Stimulated activated CD8-positive, alpha-beta memory T cell treated with anti-CD3 and anti-CD28 coated beads, Interleukin-2, amount 100 ng/mL, for 48 hours (primary cell): ENCODE measurements at regions not wholly inside any gene's neighbourhood (a gene's known extent, or its start where the extent isn't known, plus 50 kb on each side); places are given as distances from the start of the nearest gene placed in this dataset.
"Not testable (repeated sequence)": the region's sequence is repeated elsewhere in the genome, so short reads cannot be mapped to it uniquely, and the experiment has no call there.

ENCODE experiments used
- DNase-seq, 2 donors: peaks; one replicate each; pipeline ENCODE4 v3.0.0-alpha.2; 2020; ENCODE audit warnings: low read depth in 2 of 2

- not testable (repeated sequence) for DNase-seq
Measured at GRCh38 chr15:20289538-20290103, 252.0 kb downstream of the GOLGA6L6 start.

GRCh38 chr15:20288800-20289537 lies 252.6 kb downstream of the GOLGA6L6 start:
- DNase-seq, result not testable (repeated sequence)

DNA sequence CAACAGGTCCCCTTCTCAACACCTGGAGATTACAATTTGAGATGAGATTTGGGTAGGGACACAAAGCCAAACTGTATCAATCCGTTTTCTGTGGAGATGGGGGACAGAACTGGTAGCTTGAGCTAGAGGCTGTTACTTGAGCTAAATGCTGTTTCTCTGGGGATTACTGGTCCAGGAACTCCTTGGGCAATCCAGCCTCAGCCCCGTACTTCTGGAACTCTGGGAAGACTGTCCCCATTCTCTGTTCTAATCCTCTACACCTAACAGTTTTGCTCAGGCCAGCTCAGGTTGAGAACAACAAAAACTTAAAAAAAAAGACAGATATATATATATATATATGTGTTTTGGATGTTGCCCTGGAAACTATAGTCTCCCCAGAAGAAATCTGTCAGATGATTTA lies 255.0 kb downstream of the GOLGA6L6 start:
- not testable (repeated sequence) for DNase-seq

DNA sequence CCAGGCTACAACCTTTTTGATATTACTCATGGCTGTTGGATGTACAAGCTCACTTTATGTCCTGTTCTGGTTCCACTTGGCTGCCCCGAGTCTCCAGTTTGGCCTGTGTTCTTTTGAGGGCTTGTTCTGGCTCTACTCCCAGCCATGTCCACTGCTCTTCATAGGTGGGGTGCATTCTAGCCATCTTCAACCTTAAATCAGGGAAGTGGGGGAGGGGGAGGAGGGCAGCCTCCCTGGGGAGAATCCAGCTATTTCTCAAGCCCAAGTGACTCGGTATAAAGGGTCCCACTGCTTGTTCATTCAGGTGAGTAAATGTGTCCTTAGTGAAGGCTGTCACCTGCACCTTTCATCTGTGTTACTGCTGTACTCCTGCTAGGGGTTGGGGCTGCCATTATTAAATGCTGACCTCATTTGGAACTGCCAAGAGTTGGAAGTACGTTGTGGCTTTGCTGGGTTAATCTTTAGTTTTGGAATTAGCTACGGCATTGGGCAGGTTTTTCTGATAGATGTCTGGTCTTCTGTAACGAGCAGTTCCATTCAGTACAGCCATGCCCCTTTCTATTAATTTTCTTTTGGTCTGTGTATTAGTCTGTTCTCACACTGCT lies 255.8 kb downstream of the GOLGA6L6 start:
- not testable (repeated sequence) for DNase-seq

DNA sequence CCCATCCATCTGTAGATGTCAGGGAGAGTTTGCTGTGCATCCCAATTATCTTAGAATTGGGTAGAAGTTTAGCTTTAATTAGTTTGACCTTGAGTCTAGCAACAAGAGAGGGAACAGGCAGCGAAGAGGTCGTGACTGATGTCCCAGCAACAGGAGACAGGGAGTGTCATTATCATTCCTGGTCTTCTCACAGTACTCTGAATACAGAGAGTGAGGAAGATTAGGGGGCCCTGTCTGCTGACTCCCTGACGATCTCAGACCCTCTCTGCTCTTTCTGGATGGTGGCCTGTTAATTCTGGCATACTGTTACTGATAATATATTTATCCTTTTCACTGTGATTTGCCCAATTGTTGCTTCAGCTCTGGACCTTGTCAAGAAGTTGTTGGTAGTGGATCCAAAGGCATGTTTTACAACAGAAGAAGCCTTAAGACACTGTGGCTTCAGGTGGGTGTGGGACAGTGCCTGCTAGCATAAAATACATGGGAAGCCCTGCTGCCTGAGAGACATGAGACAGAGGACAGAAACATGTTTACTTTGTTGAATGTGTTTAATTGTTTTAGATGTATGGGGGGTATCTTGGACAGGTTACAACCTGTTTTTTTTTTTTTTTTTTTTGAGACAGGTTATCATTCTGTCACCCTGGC lies 256.6 kb downstream of the GOLGA6L6 start:
- DNase-seq, result not testable (repeated sequence)

DNA sequence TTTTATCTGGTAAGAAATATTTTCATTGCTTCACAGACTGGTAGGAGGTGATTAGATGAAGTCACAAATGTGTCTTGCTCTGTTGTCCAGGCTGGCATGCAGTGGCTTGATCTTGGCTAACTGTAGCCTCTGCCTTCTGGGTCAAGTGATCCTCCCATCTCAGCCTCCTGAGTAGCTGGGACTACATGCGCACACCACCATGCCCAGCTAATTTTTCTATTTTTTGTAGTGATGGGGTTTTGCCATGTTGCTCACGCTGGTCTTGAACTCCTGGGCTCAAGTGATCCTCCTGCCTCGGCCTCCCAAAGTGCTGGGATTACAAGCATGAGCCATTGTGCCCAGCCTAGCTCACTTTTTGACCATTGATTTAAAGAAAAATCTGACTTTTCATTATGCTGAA lies 257.9 kb downstream of the GOLGA6L6 start:
- not testable (repeated sequence) for DNase-seq

DNA sequence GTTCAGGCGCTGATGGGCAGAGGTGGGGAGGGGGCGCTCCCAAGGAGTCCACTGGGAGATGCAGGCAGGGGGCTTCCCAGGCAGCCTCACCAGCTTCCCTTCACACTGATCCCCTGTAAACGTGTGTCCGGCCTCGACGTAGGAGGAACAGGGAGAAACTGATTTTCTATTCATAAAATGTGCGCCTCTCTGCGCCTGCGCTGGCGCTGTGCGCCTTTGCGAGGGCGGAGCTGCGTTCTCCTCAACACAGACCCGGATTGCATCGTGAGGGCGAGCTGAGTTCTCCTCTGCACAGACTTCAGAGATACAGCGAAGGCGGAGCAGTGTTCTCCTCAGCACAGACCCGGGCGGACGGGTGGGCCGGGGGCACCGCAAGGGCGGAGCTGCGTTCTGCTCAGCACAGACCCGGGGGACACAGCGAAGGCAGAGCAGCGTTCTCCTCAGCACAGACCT lies 259.1 kb downstream of the GOLGA6L6 start:
- DNase-seq, result not testable (repeated sequence)

DNA sequence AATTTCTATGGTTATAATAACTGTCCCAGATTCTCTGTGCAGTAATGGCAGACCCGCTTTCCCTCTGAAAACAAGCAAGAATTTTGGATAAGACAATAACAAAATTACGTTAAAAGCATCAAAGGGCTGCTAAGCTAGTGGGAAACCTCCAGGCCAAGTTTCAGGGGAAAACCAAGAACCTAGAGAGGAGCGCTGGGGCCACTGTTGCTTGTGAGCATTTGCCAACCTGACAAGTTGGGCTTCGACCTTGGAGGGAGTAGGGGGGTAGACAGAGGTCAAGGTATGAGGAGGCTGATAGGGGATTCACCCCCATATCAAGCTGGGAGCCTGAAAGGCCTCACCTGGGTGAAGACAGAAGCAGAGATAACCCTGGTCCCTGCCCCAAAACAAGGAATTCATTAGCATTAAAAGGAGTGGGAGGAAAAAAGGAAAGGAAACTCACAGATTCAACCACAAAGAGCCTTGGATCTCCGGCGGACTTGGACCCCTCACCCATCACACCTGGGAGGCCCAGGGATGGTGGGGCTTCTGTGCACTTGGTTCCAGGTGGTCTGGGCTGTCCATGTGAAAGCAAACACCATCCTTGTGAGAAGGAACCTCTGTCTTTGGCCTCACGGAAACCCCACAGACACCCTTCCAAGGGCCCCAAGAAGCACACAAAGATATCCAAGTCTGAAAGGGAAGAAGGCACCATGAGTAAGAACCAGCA lies 259.9 kb downstream of the GOLGA6L6 start:
- DNase-seq, result not testable (repeated sequence)

- no peak for DNase-seq
Measured at GRCh38 chr15:20280933-20281463, 260.6 kb downstream of the GOLGA6L6 start.

DNA sequence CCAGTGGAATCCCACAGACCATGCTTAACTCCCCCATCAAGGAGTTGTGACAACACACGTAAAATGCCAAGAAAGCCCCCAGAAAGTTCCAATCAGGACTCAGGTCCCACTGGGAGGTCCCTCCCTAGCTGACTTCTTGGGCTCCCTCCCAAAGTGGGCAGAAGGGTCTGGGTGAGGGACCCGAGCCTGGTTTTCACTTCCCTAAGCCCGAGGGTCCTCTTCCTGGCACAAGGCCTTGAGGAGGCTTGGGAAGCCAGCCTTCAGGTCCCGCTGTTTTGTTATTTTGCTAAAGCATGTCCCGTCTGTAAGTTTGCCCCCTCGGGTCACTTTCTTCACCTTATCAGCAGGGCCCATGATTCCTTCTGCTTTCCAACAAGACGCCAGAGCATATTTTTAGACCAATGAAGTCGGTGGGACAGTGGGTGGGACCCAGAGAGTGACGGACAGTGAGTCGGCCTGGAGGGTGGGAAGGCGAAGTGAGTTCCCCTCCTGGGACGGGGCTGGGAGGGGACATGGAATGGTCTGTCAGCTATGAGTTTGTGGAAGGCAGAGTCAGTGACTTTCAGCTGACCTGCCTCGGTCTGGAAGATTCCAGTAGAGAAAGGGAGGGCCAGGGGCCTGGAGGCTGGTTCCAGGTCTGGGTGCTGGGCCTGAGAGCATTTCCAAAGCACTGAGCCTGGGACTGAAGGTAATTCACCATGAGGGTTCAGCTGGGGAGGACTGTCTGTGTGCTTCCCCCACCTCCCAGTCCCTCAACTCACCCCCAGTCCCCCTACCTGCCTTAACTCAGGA lies 261.3 kb downstream of the GOLGA6L6 start:
- DNase-seq, result not testable (repeated sequence)

DNA sequence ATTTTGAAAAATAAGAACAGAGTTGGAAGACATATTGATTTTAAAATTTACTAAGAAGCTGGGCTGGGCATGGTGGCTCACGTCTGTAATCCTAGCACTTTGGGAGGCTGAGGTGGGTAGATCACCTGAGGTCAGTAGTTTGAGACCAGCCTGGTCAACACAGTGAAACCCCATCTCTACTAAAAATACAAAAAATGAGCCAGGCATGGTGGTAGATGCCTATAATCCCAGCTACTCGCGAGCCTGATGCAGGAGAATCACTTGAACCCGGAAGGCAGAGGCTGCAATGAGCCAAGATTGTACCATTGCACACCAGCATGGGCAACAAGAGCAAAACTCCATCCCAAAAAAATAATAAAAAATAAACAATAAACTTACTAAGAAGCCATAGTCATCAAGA lies 262.5 kb downstream of the GOLGA6L6 start:
- not testable (repeated sequence) for DNase-seq

- DNase-seq, result not testable (repeated sequence)
Measured at GRCh38 chr15:20278376-20278775, 263.2 kb downstream of the GOLGA6L6 start.

DNA sequence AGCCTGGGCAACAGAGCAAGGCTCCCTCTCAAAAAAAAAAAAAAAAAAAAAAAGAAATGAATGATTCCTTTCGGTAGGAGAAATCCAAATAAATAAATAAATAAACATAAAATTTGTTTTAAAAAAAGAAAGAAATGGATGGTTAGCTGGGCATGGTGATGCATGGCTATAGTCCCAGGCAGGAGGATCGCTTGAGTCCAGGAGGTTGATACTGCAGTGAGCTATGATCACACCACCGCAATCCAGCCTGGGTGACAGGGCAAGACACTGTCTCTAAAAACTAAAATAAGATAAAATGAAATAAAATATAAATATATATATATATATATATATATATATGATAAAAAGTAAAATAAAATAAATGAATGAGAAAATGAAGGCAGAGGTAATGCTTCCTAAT lies 264.1 kb downstream of the GOLGA6L6 start:
- DNase-seq, result not testable (repeated sequence)

- not testable (repeated sequence) for DNase-seq
Measured at GRCh38 chr15:20276312-20277114, 265.1 kb downstream of the GOLGA6L6 start.

DNA sequence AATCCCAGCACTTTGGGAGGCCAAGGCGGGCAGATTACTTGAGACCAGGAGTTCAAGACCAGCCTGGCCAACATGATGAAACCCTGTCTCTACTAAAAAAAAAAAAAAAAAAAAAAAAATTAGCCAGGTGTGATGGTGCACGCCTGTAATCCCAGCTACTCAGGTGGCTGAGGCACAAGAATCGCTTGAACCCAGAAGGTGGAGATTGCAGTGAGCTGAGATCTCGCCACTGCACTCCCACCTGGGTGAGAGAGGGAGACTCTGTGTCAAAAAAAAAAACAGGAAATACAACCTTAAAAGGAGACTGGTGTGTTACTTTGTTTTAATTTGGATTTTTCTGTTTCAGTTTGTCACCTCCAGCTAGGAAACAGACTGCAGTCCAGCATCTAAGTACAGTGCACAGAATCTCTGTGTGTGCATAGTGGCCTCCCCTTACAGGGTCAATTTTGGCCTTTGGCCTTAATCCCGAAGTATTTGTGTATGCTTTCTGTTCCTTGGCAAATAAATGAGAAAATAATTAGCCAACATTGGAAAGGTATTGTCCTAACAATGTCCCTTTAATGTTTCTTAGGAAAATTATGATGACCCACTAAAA lies 266.1 kb downstream of the GOLGA6L6 start:
- DNase-seq, result not testable (repeated sequence)

DNA sequence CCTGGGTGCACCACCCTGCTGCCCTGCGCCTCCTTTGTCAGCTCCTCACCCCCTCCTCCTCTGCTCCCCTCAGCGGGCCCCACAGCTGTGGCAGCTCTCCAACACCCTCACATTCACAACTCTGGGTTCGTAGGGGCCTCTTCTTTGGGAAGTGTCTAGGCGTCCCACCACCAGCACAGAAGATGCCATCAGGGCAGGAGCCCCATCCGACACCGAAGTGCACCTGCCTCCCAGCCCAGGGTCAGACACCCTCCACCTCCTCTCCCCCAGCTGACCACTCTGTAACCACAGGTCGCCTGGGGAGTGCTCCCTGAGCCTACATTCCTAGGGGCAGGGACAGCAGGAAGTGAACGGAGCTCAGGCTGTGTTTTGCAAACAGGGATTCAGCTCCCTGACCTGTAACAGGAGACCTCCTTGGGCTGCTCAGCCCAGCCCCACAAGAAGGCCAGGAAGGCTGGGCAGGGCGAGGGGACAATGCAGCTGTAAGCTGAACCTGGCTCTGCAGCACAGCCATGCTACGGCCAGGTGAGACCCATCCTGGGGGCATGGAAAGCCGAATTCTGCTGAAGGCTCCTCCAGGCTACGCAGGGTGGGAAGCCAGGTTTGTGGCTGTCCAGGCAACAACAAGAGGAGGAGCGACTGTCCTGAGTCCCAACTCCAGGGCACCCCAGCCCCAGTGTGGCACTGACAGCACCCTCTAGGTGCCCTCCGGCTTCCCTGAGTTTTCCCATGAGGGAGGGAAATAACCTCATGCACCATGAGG lies 269.0 kb downstream of the GOLGA6L6 start:
- no peak for DNase-seq

DNA sequence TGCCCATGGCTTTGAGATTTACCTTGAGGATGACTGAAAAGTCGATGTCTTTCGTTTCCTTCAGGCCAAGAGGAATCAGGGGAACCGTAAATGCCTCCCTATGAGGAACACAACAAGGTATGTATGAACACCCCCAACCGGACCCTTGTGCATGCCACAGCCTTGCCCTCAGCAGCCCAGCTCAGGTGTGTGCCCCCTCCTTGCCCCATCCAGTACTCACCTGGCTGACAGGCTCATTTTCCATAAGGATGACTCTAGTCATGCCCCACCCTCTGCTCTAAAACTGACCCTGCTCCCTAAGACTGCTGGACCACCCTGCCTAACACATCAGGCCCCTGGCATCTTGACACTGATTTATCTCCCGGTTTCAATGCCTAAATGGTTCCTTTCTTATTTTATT lies 270.0 kb downstream of the GOLGA6L6 start:
- DNase-seq, result no peak

- DNase-seq, result not testable (repeated sequence)
Measured at GRCh38 chr15:20269956-20270355, 271.6 kb downstream of the GOLGA6L6 start.

- DNase-seq, result not testable (repeated sequence)
Measured at GRCh38 chr15:20267996-20268395, 273.6 kb downstream of the GOLGA6L6 start.
